Small intestine (tissue), 7 donors: ENCODE measurements at regions not wholly inside any gene's neighbourhood (a gene's known extent, or its start where the extent isn't known, plus 50 kb on each side); places are given as distances from the start of the nearest gene placed in this dataset.

Source experiments
- DNase-seq, 2 donors: peaks; one replicate each; pipeline versions ENCODE4 v3.0.0 to v3.0.0-alpha.2; 2013
- FAIRE-seq: peaks from 2 replicates; lab custom pipeline; 2012; peaks lifted over from hg19 to GRCh38; lab: Jason Lieb, UNC
- H3K27ac ChIP-seq, 3 donors: one replicate each; pipeline ENCODE4 v1.5.1; 2013; ENCODE audit warnings: low read length in 2 of 3, mild to moderate bottlenecking in 2 of 3, control low read depth in 1 of 3, inconsistent platforms in 1 of 3, low read depth in 1 of 3, moderate library complexity in 1 of 3
- H3K27me3 ChIP-seq, 3 donors: one replicate each; pipeline ENCODE4 v1.6.1; 2013; ENCODE audit warnings: low read length in 3 of 3, inconsistent platforms in 1 of 3; ENCODE audit not compliant: control insufficient read depth in 3 of 3, insufficient read depth in 3 of 3
- H3K36me3 ChIP-seq, 3 donors: one replicate each; pipeline ENCODE4 v1.6.1; 2013; ENCODE audit warnings: low read length in 3 of 3, inconsistent platforms in 1 of 3, low read depth in 1 of 3, mild to moderate bottlenecking in 1 of 3, moderate library complexity in 1 of 3; ENCODE audit not compliant: control insufficient read depth in 3 of 3, insufficient read depth in 2 of 3
- H3K4me1 ChIP-seq, 3 donors: one replicate each; pipeline ENCODE4 v1.6.1; 2013; ENCODE audit warnings: low read length in 2 of 3, inconsistent platforms in 1 of 3, low read depth in 1 of 3, mild to moderate bottlenecking in 1 of 3, moderate library complexity in 1 of 3; ENCODE audit not compliant: control insufficient read depth in 3 of 3, insufficient read depth in 2 of 3
- H3K4me3 ChIP-seq, 3 donors: one replicate each; pipeline ENCODE4 v1.5.1; 2013; ENCODE audit warnings: low read length in 3 of 3, control low read depth in 1 of 3, inconsistent platforms in 1 of 3, low read depth in 1 of 3, mild to moderate bottlenecking in 1 of 3, moderate library complexity in 1 of 3
- H3K9me3 ChIP-seq, 2 donors: one replicate each; pipeline ENCODE4 v1.6.1; 2013; ENCODE audit warnings: low read depth in 1 of 2, low read length in 1 of 2; ENCODE audit not compliant: control insufficient read depth in 2 of 2, insufficient read depth in 1 of 2
- WGBS, 3 donors: extraction: QIAGEN DNeasy Blood & Tissue Kit; methylation state at CpG; one replicate each; pipeline ENCODE4 v1.1.7; 2013; 5-methylcytosine and 5-hydroxymethylcytosine counted together
- donor health status: healthy with polysubstance abuse.
- donor health status: control.
- donor health status: control.
- donor health status: Bipolar disorder and iron deficiency.
- donor health status: healthy.

- no peak for FAIRE-seq
- no peak overlapping the region for H3K4me3 ChIP-seq
- no peaks in the 10 kb centered on the region for H3K4me1 ChIP-seq
- no peaks in the 10 kb centered on the region for H3K36me3 ChIP-seq
- DNase-seq = no peak
- no peaks in the 10 kb centered on the region for H3K27me3 ChIP-seq
- WGBS, 3 donors = 45 to 70% (median 58%) methylated on average over 2 of the region's 2 CpGs
- no peaks in the 10 kb centered on the region for H3K9me3 ChIP-seq
- no peak overlapping the region for H3K27ac ChIP-seq
Measured at GRCh38 chr2:196422361-196422760, 217.2 kb upstream of the CCDC150 start.

DNA sequence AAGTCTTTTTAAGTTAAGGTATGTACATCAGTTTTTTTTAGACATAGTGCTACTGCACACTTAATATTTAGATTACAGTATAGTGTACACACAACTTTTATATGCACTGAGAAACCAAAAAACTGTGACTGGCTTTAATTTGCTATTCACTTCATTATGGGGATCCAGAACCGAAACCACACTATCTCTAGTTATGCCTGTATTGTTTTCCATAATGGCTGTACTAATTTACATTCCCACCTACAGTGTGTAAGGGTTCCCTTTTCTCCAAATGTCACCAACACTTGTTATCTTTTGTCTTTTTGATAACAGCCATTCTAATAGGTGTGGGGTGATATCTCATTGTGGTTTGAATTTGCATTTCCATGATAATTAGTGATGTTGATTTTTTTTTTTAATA, 213.4 kb upstream of the CCDC150 start:
- WGBS, 3 donors = 84 to 86% (median 86%) methylated on average over 1 of the region's 1 CpG
- Histone ChIP-seq H3K27me3 (no peaks in the 10 kb centered on the region), H3K4me3 (no peak overlapping the region), H3K9me3 (no peaks in the 10 kb centered on the region), H3K27ac (no peak overlapping the region), H3K4me1 (no peaks in the 10 kb centered on the region), H3K36me3 (no peaks in the 10 kb centered on the region)
- DNase-seq = no peak
- no peak for FAIRE-seq

GRCh38 chr2:196427986-196428634, 211.4 kb upstream of the CCDC150 start:
- FAIRE-seq = no peak
- 10 to 21% (median 17%) methylated on average over 2 of the region's 2 CpGs for WGBS, 3 donors

GRCh38 chr2:196431076-196431475, 208.4 kb upstream of the CCDC150 start:
- DNase-seq (no peak), FAIRE-seq (no peak)
- no peak overlapping the region for H3K27ac ChIP-seq
- H3K9me3 ChIP-seq = no peaks in the 10 kb centered on the region
- H3K36me3 ChIP-seq = no peaks in the 10 kb centered on the region
- WGBS, 3 donors = 42 to 54% (median 51%) methylated on average over 2 of the region's 2 CpGs
- no peak overlapping the region for H3K4me3 ChIP-seq
- H3K4me1 ChIP-seq = no peaks in the 10 kb centered on the region
- no peaks in the 10 kb centered on the region for H3K27me3 ChIP-seq

More at GRCh38 chr2:196427986-196428634, 211.4 kb upstream of the CCDC150 start:
- Histone ChIP-seq H3K4me1 (no peaks in the 10 kb centered on the region), H3K9me3 (no peaks in the 10 kb centered on the region), H3K27ac (no peak overlapping the region), H3K36me3 (no peaks in the 10 kb centered on the region), H3K27me3 (no peaks in the 10 kb centered on the region), H3K4me3 (no peak overlapping the region)
- DNase-seq = no peak

DNA sequence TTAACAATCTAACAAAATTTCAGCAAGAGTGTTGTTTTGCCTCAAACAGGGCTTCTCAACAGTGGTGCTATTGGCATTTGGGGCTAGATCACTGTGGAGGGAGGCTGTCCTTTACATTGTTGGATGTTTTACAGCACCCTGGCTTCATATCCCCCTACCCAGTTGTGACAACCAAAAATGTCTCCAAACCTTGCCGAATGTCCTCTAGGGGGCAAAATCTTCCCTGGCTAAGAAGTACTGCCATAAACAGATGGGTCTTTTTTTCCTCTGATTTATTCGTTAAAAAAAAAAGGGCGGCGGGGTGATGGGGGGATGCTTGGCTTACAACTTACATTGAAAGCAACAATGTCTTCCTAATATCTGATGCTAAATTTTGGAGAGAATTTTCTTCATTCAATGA, 207.6 kb upstream of the CCDC150 start:
- FAIRE-seq (no peak), DNase-seq (no peak)
- no peaks in the 10 kb centered on the region for H3K9me3 ChIP-seq
- H3K27ac ChIP-seq = no peak overlapping the region
- 64 to 75% (median 68%) methylated on average over 4 of the region's 4 CpGs for WGBS, 3 donors
- H3K4me1 ChIP-seq = no peaks in the 10 kb centered on the region
- no peak overlapping the region for H3K4me3 ChIP-seq
- H3K36me3 ChIP-seq = no peaks in the 10 kb centered on the region
- H3K27me3 ChIP-seq = no peaks in the 10 kb centered on the region

DNA sequence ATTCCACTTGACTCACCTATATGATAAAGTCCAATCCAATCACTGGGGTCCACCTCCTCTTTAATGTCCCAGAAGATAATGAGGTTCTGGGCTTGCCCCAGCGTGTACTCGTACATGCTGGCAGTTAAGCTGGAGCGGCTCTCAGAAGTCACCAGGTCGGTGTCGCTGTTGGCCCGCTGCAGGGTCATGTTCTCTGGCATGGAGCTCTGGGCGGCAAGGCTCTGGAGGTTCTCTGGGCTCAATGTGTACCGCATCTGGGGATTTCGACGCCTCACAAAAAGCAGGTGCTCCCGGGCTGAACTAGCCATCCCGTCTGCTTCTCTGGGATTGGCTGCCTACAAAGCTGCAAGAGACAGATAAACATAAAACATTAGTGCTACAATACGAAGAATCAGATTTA, 206.4 kb upstream of the CCDC150 start:
- DNase-seq (no peak), FAIRE-seq (no peak)
- WGBS, 3 donors = 88 to 94% (median 91%) methylated on average over 13 of the region's 13 CpGs
- H3K9me3 ChIP-seq = no peaks in the 10 kb centered on the region
- H3K27ac ChIP-seq = no peak overlapping the region
- H3K36me3 ChIP-seq = no peaks in the 10 kb centered on the region
- H3K4me3 ChIP-seq = no peak overlapping the region
- H3K4me1 ChIP-seq = no peaks in the 10 kb centered on the region
- no peaks in the 10 kb centered on the region for H3K27me3 ChIP-seq

- Histone ChIP-seq H3K27ac (no peak overlapping the region), H3K4me1 (no peaks in the 10 kb centered on the region), H3K27me3 (no peaks in the 10 kb centered on the region), H3K4me3 (no peak overlapping the region), H3K9me3 (no peaks in the 10 kb centered on the region), H3K36me3 (no peaks in the 10 kb centered on the region)
- DNase-seq = no peak
- WGBS, 3 donors = 91 to 92% (median 91%) methylated on average over 5 of the region's 5 CpGs
- no peak for FAIRE-seq
Measured at GRCh38 chr2:196434217-196434616, 205.3 kb upstream of the CCDC150 start.

- no peaks in the 10 kb centered on the region for H3K4me1 ChIP-seq
- H3K27me3 ChIP-seq = no peaks in the 10 kb centered on the region
- H3K4me3 ChIP-seq = no peak overlapping the region
- H3K27ac ChIP-seq = no peak overlapping the region
- no peak for DNase-seq
- FAIRE-seq = no peak
- no peaks in the 10 kb centered on the region for H3K9me3 ChIP-seq
- H3K36me3 ChIP-seq = no peaks in the 10 kb centered on the region
Measured at GRCh38 chr2:196435189-196435588, 204.3 kb upstream of the CCDC150 start.

DNA sequence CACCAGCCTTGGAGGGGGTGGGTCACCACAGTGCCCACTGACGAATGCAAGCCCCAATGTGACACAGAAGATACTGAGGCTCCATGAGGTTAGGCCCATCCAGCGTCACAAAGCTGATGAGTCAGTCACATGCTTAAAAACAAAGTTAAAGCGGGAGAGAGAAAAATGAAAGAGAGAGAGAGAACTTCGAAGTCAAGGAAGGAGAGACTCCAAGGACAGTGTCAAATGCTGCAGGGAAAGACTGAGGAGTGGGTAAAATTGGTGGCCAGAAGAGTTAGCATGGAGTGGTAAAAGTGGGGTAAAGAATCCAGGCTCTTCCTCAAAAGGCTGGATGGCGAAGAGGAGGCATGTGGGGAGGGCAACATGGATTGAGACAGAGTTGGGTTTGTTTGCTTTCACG, 201.9 kb upstream of the CCDC150 start:
- H3K4me3 ChIP-seq = no peak overlapping the region
- WGBS, 3 donors = 73 to 86% (median 77%) methylated on average over 6 of the region's 6 CpGs
- no peaks in the 10 kb centered on the region for H3K9me3 ChIP-seq
- H3K4me1 ChIP-seq = no peaks in the 10 kb centered on the region
- FAIRE-seq (no peak), DNase-seq (no peak)
- H3K27ac ChIP-seq = no peak overlapping the region
- no peaks in the 10 kb centered on the region for H3K27me3 ChIP-seq
- no peaks in the 10 kb centered on the region for H3K36me3 ChIP-seq
